AG10803 (cell line): ENCODE measurements at regions not wholly inside any gene's neighbourhood (a gene's known extent, or its start where the extent isn't known, plus 50 kb on each side); places are given as distances from the start of the nearest gene placed in this dataset.
"Not testable (repeated sequence)": the region's sequence is repeated elsewhere in the genome, so short reads cannot be mapped to it uniquely, and the experiment has no call there.

Experiments used
- DNase-seq: peaks from one replicate; pipeline ENCODE4 v3.0.0; 2010; ENCODE audit warnings: low read depth
- H3K4me3 ChIP-seq: 2 replicates; pipeline ENCODE4 v1.5.1; 2011; ENCODE audit warnings: mild to moderate bottlenecking, low read length, control low read depth
- CTCF ChIP-seq: conservative IDR thresholded peaks from 2 replicates; pipeline ENCODE4 v1.5.1; 2011; ENCODE audit warnings: mild to moderate bottlenecking, low read length, control low read depth, inconsistent platforms

- no peak for DNase-seq
- no peak for TF ChIP-seq CTCF
- H3K4me3 ChIP-seq: no peak overlapping the region
Observed at GRCh38 chr6:163701762-163702161, 287.2 kb downstream of the QKI start.

- DNase-seq: no peak
- H3K4me3 ChIP-seq: no peak overlapping the region
- no peak for TF ChIP-seq CTCF
Observed at GRCh38 chr6:163698086-163698485, 283.6 kb downstream of the QKI start.

GRCh38 chr6:163696311-163696710, 281.8 kb downstream of the QKI start:
- not testable (repeated sequence) for DNase-seq, H3K4me3 ChIP-seq

GRCh38 chr6:163695414-163695864, 280.9 kb downstream of the QKI start:
- no peak for TF ChIP-seq CTCF
- no peak overlapping the region for H3K4me3 ChIP-seq
- no peak for DNase-seq

GRCh38 chr6:163694988-163695398, 280.5 kb downstream of the QKI start:
- TF ChIP-seq CTCF: no peak
- no peak overlapping the region for H3K4me3 ChIP-seq
- no peak for DNase-seq

GRCh38 chr6:163694072-163694471, 279.6 kb downstream of the QKI start:
- no peak for TF ChIP-seq CTCF
- no peak for DNase-seq
- no peak overlapping the region for H3K4me3 ChIP-seq

- DNase-seq: no peak
- H3K4me3 ChIP-seq: no peak overlapping the region
- no peak for TF ChIP-seq CTCF
Observed at GRCh38 chr6:163691049-163691448, 276.5 kb downstream of the QKI start.

GRCh38 chr6:163688739-163689362, 274.3 kb downstream of the QKI start:
- no peak for TF ChIP-seq CTCF
- H3K4me3 ChIP-seq: no peak overlapping the region
- no peak for DNase-seq
